Posterior vena cava (tissue), 2 donors: ENCODE measurements at regions not wholly inside any gene's neighbourhood (a gene's known extent, or its start where the extent isn't known, plus 50 kb on each side); places are given as distances from the start of the nearest gene placed in this dataset.
"Not testable (repeated sequence)": the region's sequence is repeated elsewhere in the genome, so short reads cannot be mapped to it uniquely, and the experiment has no call there.

Source experiments
- DNase-seq: peaks from one replicate; pipeline ENCODE4 v3.0.0-alpha.2; 2020; ENCODE audit warnings: low spot score
- intact Hi-C, 2 donors: fragments of 100-400 bp; cut with DNase I; formaldehyde crosslinking; loops; one replicate each; pipeline versions ENCODE4 v1.14.1 to v1.14.2; 2022 to 2023
- donor health status: DM: yes; HTN: yes; CAD: no.
- donor health status: DM: yes; HTN: yes; CAD: no.

DNA sequence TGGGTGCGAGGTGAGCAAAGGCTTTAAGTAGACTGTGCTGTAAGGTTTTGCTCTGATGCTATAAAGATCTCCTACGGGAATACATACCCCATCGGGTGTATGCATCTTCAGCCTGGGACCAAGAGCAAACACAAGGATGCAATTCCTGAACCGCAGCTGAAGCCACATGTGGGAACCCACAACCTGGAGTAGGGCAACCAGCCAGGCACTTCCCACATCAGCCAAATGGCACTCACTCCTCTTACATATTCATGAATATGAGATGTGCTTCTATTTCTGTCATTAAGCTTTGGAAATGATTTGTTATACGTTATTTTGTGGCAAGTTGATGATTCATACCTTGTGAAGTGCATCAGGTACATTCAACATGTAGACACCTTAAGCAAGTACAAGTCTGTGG is 619.2 kb downstream of the C6orf118 start:
- intact Hi-C loops: no loop called here
- DNase-seq: no peak

DNA sequence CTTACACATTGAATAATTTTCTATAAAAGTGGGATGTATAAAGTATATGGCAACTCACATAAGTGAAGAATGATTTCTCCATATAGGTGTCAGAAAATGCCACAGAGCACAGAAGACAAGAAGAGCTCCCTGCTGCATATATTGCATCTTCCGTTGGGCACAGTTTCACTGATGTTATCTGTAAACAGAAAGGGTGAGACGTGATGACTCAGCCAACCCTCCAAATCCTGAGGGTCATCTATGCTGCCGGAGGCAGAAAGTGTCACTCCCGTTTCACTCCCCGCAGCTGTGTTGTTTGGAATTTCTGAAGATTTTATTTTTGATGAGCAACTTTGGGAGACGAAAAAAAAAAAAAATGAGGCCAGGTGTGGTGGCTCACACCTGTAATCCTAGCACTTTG is 644.1 kb downstream of the C6orf118 start:
- intact Hi-C loops: no loop called here
- no peak for DNase-seq

DNA sequence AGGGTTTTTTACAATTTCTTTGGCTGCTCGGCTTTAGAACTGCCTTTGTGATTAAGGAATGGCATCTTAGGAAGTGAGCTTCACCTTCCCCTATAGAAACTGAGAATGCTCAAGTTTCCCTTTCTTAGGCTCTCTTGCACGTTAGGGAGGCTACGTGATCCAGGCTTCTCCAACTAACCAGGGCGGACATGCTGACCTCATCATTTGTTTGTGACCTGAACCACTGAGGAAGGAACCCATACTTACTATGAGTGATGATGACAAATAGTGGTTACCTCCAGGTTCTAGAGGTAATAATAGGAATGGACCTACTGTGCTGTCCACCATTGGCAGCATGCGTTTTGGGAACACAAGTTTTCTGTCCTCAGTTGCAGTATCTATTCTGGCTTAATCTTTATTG is 645.8 kb downstream of the C6orf118 start:
- no peak for DNase-seq
- intact Hi-C loops: no loop called here

DNA sequence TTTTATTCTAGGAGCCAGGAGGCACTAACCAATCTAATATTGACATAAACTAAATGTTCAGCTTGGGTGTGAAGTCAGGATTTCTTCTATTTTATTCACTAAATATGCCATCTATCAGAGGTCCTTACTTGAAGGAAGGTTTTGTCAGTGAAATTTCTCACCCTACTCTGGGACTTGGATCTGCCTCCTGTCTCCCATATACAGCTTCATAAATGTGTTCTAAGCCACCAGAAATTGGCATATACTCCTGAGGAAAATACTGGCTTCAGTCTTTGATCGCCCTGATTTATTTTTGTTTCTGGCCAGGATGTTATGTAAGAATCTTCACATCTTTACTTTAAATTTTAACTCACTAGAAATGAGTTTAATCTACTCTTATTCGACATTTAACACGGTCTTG is 647.7 kb downstream of the C6orf118 start:
- DNase-seq: no peak
- intact Hi-C loops: no loop called here

DNA sequence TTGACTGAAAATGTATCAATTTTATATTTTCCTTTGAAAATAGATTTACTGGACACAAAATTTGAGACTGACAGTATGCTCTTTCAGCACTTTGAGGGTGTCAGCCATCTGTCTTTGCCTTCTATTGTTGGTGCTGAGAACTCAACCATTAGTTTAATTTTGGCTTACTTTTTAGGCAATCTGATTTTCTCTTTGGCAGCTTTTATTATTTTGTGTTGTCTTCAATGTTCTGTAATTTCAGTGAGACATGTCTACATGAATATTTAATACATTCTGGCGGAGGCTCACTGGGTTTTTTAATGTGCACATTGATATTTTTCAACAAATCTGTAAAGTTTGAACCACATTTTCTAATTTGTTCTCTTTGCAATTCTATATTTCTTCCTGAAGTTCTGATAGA is 648.6 kb downstream of the C6orf118 start:
- intact Hi-C loops: no loop called here
- DNase-seq: no peak

DNA sequence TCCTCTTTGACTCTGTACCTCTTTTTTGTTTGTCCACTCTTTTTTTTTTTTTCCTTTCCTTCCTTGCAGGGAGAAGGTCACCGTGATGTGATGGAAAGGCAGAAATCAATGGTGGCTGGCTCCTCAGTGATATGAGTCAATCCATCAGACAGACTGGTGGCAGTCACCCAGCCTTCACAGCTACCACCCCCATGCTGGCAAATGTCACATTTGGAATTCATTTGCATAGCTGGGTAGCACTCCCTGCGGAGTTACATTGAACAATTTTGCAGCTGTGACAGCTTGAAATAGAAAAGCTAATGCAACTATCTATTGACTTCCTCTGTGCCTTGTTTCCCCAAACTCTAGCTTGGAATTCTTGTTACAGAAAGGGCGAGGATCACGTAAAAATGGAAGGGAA is 668.4 kb downstream of the C6orf118 start:
- no peak for DNase-seq
- intact Hi-C loops: no loop called here

DNA sequence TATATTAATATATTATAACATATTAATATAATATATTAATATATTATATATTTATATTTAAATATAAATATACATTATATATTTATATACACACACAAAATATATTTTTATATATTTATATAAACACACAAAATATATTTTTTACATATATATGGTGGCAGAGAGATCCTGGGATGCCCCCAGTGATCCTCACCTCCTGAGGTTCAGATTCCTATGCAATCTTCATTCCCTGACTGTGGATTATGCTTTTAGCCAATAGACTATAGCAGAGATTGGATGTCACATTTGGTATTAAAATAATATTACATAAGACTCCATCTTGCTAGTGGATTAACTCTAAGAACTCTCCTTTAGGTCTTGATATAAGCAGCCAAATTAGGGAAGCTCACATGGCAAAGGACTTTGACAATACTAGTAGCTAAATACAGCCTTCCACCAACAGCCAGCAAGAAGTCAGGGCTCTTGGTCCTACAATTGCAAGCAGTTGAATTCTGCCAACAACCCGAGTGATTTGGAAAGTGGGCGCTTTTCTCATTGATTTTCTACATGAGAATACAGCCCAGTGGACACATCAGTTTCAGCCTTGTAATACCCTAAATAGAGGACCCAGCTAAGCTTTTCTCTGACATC is 681.0 kb downstream of the C6orf118 start:
- intact Hi-C loops: no loop called here
- no peak for DNase-seq

DNA sequence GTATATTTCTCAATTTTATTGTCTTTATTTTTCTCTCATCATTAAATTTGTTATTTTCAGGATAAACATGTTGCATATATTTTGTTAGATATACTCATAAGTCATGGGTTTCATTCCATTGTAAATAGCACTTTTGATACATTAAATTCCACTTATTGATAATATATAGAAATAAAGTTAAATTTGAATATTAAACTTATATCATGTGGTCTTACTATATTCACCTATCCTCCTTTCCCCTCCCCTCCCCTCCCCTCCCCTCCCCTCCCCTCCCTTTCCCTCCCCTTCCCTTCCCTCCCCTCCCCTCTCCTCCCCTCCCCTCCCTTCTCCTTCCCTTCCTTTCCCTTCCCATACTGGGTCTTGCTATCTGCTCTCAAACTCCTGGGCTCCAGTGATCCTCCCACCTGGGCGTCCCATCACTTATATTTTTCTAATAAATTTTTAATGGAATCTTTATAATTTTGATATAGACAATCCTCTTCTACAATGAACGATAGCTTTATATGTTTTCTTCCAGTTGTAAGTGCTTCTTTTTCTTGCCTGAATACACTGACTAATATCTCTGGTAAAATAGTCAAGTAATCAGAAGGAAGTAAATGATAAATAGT is 692.4 kb downstream of the C6orf118 start:
- DNase-seq: no peak
- intact Hi-C loops: no loop called here

DNA sequence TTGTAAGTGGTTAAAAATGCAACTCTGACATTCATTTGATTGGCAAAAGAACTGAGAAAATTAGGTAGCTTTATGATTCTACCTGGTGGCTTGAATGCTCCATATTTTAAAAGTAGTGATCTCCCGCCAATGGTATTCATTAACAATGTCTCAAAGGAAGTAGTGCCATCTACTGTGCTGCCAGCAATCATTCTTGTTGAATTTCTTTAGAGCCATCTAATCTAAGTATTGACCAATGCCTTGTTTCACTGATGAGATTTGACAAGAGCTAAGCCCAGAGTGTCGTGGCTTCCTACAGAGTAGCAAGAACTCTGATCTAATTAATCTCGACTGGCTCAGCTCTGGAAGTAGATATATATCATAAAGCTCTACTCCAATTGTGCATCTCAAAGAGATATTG is 696.7 kb downstream of the C6orf118 start:
- intact Hi-C loops: no loop called here
- no peak for DNase-seq

DNA sequence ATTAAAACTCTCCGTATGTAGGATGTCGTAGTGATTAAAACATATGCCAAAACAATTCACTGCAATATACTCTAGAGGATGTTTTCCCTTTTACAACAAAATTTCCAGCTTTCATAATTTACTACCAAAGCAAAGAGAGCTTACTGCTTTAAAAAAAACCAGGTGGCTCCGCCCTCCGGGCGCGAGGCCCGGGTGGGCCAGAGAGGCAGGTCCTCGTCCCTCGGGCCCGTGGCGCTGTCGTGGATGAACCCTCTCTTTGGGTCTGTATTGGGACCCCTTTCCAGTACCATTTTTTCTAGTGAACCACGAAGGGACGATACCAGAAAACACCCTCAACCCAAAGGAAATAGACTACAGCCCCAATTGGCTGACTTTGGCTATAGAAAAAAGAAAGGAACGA is 698.5 kb downstream of the C6orf118 start:
- peak; percentile 25 for DNase-seq
- intact Hi-C loops: not testable (repeated sequence)

DNA sequence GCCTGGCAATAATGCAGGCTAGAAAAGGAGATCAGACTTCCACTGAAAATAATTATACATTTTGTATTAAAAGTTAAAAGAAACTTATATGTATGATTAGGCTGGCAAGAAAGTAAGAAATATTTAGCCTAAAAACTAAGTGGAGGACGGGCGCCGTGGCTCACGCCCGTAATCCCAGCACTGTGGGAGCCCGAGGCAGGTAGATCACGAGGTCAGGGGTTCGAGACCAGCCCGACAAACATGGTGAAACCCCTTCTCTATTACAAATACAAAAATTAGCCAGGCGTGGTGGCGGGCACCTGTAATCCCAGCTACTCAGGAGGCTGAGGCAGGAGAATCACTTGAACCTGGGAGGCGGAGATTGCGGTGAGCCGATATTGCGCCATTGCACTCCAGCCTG is 707.0 kb downstream of the C6orf118 start:
- DNase-seq, intact Hi-C loops: not testable (repeated sequence)

DNA sequence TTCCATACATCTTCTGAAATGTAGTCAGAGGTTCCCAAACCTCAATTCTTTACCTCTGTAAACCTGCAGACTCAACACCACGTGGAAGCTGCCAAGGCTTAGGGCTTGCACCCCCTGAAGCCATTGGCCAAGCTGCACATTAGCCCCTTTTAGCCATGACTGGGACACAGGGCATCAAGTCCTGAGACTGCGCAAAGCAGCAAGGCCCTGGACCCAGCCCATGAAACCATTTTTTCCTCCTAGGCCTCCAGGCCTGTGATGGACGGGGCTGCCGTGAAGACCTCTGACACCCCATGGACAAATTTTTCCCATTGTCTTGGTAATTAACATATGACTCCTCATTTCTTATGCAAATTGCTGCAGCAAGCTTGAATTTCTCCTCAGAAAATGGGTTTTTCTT is 727.8 kb downstream of the C6orf118 start:
- intact Hi-C loops: no loop called here

DNA sequence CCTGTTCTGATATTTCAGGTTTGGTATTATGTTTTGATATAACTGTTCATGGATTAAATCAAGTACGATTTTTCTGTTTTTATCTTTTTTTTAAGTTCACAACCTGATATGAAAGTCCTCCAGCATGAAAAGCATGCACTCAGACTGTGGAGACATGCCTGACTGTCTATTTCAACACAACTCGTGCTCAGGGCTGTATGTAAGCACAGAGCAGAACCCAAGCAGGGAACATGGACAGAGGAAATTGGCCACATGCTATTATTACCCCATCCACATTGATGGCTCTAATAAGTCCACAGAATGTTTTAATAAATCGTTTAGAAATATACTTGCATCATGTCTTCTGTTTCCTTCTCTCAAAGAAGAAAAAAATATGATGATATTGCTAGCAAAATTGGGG is 730.4 kb downstream of the C6orf118 start:
- DNase-seq: no peak
- intact Hi-C loops: no loop called here

More for the DNA sequence above, 727.8 kb downstream of the C6orf118 start:
- no peak for DNase-seq

DNA sequence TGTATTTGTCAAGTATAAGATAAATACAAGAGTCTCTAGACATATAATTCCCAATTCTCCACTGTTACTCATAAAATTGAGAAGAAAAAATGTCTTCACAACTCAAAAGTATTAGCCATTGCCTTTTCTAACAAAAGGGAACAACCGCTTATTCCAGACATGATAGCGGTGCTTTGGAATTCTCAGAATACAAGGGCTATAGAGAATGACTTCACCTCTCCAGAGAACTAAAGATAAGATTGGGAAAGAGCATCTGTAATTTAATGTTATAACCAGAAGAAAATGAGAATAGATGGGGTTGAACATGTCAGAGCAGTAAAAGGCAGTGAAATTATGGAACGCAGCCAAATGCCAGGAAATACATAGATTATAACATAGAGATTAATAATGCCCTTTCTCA is 730.8 kb downstream of the C6orf118 start:
- no peak for DNase-seq
- intact Hi-C loops: no loop called here

DNA sequence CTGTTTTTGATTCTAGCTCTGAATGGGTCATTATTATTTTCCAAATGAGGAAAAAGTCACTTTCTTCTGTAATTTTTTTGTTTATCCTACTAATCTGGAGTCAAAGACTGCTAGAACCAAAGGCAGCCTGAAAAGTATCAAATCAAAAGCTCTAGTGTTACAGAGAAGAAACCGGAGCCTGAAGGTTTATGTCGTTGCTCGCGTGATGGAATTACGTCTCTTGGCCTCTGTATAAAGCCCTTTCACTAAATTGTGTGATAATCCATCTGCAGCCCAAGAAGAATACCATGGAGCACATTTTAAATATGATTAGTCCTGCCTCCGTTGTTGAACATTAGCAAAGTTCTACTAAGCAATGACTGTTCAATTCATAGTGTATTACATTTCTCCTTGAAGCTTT is 738.6 kb downstream of the C6orf118 start:
- intact Hi-C loops: loop anchor here in 1 of 2 donors (2.0 kb wide), 1 partner anchor 76 kb away; no protein-coding TSS in a partner anchor
- no peak for DNase-seq

DNA sequence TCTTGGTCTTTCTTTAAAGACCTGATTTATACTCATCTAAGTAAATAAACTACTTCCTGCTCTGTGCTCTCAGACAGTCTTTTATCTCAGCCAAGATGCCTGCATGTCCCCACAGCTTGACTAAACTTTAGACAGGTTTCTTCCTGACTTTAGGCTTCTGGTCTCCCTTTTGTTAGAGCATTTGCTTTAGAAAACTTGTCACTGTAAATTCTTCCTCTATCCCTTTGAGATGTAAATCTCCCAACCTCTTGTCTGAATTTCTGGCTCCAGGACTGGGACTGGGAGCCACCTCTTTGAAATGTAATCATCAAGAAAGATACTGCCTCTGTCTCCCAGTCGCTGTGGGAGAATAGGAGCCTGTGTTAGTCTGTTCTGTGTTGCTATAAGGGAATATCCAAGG is 739.9 kb downstream of the C6orf118 start:
- intact Hi-C loops: no loop called here
- DNase-seq: no peak

DNA sequence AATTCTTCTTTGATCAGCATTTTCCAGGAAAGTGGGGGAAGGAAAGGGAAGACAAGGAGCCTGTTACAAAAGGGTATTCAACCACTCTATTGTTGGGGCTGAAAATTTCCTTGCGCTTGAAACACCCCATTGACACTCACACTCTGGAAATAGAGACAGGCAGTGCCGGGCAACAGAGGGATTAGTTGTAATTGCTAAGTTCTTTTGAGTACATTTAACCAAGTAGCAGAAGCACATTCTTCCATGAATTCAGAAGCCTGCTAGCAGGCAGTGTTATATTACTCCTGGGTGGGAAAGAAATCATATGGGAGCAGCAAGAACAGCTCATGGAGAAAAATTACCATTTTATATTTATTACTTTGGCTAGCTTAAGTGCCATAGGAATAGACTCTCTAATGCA is 745.5 kb downstream of the C6orf118 start:
- no peak for DNase-seq

DNA sequence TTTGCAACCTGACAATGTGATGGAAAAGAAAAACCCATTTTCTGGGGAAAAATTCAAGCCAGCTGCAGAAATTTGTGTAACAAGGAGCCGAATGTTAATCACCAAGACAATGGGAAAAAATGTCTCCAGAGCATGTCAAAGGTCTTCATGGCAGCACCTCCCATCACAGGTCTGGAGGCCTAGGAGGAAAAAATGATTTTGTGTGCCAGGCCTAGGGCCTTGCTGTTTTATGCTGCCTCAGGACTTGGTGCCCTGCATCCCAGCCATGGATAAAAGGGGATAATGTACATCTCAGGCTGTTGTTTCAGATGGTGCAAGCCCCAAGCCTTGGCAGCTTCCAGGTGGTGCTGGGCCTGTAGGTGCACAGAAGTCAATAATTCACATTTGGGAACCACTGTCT is 747.7 kb downstream of the C6orf118 start:
- intact Hi-C loops: no loop called here
- no peak for DNase-seq

More for the DNA sequence above, 745.5 kb downstream of the C6orf118 start:
- intact Hi-C loops: no loop called here

DNA sequence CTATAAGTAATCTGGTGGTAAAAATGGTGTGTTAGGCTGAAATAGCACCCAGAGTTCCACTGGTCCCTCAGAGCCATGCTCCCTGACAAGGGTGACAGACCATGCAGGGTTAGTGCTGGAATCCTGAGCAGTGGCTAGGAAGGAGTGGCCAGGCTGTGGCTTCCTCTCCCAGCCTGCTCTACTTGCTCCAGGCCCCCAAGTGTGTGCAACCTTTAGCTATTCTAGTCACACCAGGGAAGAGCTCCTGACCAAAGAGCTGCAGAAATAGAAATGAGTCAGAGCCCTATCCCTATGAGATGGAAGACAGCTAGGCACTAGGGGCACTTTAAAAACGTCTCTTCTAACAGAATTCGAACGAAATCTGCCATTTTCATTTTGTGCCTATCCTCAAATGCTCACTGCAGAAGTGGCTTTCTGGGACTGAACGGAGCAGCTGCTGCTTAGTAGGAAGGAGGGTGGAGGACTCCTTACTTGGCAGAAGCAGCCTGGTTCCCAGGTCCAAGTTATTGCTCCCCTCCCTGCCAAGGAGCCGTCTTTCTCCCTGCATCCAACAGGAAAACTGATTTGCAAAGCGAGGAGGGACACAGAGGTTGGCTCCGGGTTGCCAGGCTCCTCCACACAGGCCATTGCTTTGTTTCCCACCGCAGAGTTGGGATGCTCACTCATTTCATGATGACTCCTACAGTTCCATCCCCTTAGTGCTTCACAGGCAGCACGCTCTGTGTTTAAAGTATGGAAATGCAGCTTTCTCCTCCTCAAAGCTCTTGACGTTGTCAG is 754.5 kb downstream of the C6orf118 start:
- DNase-seq: no peak
- intact Hi-C loops: no loop called here

DNA sequence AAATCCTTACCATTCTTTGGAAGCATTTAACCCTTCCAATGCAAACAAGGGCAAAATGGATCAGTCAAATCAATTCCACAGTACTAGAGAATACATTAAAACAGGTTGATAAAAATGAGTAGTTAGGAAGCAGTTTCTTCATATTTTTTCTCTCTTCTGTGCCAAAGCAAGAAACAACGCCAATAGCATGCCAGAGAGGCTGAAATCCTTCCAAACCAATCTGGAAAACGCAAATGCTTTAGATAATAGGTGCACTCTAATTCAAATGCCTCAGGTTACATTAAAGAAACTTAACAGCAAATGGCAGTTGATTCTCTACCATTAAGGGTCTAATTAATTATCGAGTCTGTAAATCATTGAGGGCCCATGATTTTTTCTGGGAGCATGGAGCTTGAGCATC is 755.2 kb downstream of the C6orf118 start:
- no peak for DNase-seq
- intact Hi-C loops: no loop called here

DNA sequence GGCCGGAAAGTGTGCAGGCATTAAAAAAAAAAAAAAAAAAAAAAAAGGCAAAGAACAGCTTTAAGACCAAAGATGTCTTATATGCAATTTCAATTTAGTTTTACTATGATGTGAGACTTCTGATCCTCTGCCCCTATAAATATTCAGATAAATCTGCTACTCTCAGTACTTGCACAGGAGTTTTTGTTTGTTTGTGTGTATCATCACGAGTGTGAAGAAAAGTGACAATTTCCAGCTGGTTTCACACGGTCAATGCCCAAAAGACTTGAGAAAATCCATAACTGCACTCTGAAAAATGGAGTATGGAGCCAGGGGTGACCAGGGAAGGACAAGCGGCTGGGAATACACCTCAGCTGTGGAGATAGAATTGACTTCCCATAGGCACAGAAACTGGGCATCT is 757.7 kb downstream of the C6orf118 start:
- intact Hi-C loops: no loop called here
- DNase-seq: no peak
